RWPE2 (cell line): ENCODE measurements at regions not wholly inside any gene's neighbourhood (a gene's known extent, or its start where the extent isn't known, plus 50 kb on each side); places are given as distances from the start of the nearest gene placed in this dataset.

Experiments used
- ATAC-seq: fragments of 200-7000 bp; cut with Tn5 transposase; 3 replicates; pipeline ENCODE4 v1.9.1; 2021; ENCODE audit warnings: low read depth
- DNase-seq: peaks from one replicate; pipeline ENCODE4 v3.0.0-alpha.2; 2020; ENCODE audit warnings: low spot score
- H3K27ac ChIP-seq: fragments of 450-650 bp; 2 replicates; pipeline ENCODE4 v1.5.1; 2017; ENCODE audit warnings: mild to moderate bottlenecking; ENCODE audit not compliant: poor library complexity, severe bottlenecking
- H3K27me3 ChIP-seq: fragments of 250-450 bp; sonication (Bioruptor Pico); 2 replicates; pipeline ENCODE4 v1.5.1; 2021; ENCODE audit warnings: mild to moderate bottlenecking, moderate library complexity; ENCODE audit not compliant: insufficient read depth, poor library complexity, severe bottlenecking
- H3K36me3 ChIP-seq: fragments of 250-450 bp; sonication (Bioruptor Pico); 2 replicates; pipeline ENCODE4 v1.5.1; 2020; ENCODE audit warnings: low read depth, mild to moderate bottlenecking, moderate library complexity
- H3K4me1 ChIP-seq: fragments of 250-450 bp; sonication (Bioruptor Pico); 2 replicates; pipeline ENCODE4 v1.5.1; 2021; ENCODE audit warnings: mild to moderate bottlenecking, moderate library complexity; ENCODE audit not compliant: insufficient read depth, poor library complexity, severe bottlenecking
- H3K4me3 ChIP-seq: fragments of 250-450 bp; sonication (Bioruptor Pico); 2 replicates; pipeline ENCODE4 v1.5.1; 2021; ENCODE audit warnings: mild to moderate bottlenecking, moderate library complexity; ENCODE audit not compliant: severe bottlenecking
- H3K9me3 ChIP-seq: fragments of 250-450 bp; sonication (Bioruptor Pico); 2 replicates; pipeline ENCODE4 v1.5.1; 2021; ENCODE audit warnings: mild to moderate bottlenecking, moderate library complexity; ENCODE audit not compliant: severe bottlenecking
- TF ChIP-seq, protein P1 (sequence below): fragments of 450-650 bp; IDR thresholded peaks from one replicate; pipeline ENCODE4 v1.5.1; 2017; ENCODE audit warnings: mild to moderate bottlenecking, moderate library complexity; ENCODE audit not compliant: poor library complexity, severe bottlenecking

DNA sequence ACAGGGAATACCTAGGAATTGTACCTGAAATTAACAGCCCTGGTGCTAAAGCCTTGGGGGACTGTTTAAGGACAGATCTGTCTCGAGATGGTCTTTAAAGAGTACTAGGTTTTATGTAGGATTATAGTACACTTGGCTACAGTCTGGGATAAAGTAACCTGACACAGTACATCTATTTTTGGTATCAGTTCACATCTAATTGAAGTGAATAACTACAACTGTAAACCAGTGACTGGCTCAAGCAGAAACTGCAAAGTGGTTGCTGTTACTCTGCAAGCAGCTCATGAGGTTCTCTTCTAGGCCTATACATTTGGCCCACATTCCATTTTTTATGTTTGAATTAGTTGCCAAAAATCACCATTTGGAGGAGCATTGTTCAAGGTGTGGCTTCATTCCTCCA lies 320.8 kb upstream of the USP25 start:
- Histone ChIP-seq H3K9me3 (no peaks in the 10 kb centered on the region), H3K27ac (no peak overlapping the region), H3K27me3 (no peaks in the 10 kb centered on the region), H3K4me3 (no peak overlapping the region), H3K4me1 (no peaks in the 10 kb centered on the region), H3K36me3 (no peaks in the 10 kb centered on the region)
- ATAC-seq: no peak
- no peak for DNase-seq
- TF ChIP-seq, protein P1, sequence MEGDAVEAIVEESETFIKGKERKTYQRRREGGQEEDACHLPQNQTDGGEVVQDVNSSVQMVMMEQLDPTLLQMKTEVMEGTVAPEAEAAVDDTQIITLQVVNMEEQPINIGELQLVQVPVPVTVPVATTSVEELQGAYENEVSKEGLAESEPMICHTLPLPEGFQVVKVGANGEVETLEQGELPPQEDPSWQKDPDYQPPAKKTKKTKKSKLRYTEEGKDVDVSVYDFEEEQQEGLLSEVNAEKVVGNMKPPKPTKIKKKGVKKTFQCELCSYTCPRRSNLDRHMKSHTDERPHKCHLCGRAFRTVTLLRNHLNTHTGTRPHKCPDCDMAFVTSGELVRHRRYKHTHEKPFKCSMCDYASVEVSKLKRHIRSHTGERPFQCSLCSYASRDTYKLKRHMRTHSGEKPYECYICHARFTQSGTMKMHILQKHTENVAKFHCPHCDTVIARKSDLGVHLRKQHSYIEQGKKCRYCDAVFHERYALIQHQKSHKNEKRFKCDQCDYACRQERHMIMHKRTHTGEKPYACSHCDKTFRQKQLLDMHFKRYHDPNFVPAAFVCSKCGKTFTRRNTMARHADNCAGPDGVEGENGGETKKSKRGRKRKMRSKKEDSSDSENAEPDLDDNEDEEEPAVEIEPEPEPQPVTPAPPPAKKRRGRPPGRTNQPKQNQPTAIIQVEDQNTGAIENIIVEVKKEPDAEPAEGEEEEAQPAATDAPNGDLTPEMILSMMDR: no peak

DNA sequence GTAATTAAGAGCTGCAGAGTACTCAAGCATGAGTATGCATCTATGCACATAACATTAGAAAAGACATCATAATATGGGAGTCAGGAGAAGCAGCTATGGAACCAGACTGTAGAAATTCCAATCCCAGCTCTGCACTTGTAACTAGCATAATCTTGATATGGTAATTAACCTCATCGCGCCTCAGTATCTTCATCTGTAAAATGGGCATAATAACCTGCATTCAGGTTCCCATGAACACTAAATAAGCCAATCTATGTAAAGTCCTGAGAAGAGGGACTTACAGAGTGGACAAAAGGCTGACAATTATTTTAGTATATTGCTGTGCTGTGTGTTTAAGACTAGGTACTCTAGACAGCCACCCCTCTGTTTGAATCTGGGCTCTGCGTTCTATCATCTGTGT lies 318.9 kb upstream of the USP25 start:
- Histone ChIP-seq H3K27me3 (no peaks in the 10 kb centered on the region), H3K27ac (no peak overlapping the region), H3K4me1 (no peaks in the 10 kb centered on the region), H3K36me3 (no peaks in the 10 kb centered on the region), H3K4me3 (no peak overlapping the region), H3K9me3 (no peaks in the 10 kb centered on the region)
- ATAC-seq: no peak
- TF ChIP-seq, protein P1: no peak
- DNase-seq: no peak

DNA sequence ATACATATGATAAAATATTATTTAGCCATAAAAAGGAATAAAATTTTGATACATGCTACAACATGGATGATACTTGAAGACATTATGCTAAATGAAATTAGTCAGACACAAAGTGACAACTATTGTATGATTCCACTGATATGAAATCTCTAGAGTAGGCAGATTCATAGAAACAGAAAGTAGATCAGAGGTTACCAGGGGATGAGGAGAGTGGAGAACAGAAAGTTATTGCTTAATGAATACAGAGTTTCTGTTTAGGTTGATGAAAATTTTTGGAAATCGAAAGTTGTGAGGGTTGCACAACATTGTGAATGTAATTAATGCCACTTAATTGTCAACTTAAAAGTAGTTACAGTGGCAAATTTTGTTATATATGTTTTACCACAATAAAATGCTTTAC lies 315.7 kb upstream of the USP25 start:
- Histone ChIP-seq H3K27me3 (no peaks in the 10 kb centered on the region), H3K36me3 (no peaks in the 10 kb centered on the region), H3K4me1 (no peaks in the 10 kb centered on the region), H3K27ac (no peak overlapping the region), H3K4me3 (no peak overlapping the region), H3K9me3 (no peaks in the 10 kb centered on the region)
- DNase-seq (no peak), ATAC-seq (no peak)
- TF ChIP-seq, protein P1: no peak

DNA sequence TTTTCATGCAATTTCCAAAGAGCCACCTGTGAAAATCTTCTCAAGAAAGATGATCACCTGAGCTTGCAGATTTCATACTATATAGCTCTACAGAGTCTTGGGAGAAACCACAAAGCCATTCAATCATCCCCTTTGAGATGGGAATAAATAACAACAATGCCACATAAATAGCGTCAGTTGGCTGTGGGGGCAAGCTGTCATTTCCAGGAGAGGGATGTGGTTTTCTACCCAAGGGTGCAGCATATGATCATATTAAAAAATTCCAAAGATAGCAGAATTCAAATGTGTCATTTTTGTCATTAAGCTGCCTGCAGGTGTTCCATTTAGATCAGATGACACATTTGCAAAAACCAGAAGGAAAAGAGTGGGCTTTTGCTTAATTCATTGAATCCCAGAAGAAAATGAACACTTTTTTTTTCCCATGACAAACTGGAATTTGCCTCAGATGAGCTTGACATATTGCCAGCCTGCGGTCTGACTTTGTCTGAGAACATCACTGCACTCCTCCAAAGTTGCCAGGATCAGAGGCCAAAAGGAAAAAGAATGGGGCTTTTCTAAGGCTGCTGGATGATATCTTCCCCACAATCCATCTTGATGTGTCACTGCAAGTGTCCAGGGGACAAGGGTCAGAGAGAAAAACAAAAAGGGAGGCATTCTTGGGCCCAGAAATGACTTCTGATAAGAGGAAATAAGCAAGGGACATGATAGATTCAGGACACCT lies 314.1 kb upstream of the USP25 start:
- DNase-seq (no peak), ATAC-seq (no peak)
- H3K36me3 ChIP-seq: no peaks in the 10 kb centered on the region
- H3K27ac ChIP-seq: no peak overlapping the region
- no peaks in the 10 kb centered on the region for H3K9me3 ChIP-seq
- H3K27me3 ChIP-seq: no peaks in the 10 kb centered on the region
- TF ChIP-seq, protein P1: no peak
- H3K4me3 ChIP-seq: no peak overlapping the region
- H3K4me1 ChIP-seq: no peaks in the 10 kb centered on the region

DNA sequence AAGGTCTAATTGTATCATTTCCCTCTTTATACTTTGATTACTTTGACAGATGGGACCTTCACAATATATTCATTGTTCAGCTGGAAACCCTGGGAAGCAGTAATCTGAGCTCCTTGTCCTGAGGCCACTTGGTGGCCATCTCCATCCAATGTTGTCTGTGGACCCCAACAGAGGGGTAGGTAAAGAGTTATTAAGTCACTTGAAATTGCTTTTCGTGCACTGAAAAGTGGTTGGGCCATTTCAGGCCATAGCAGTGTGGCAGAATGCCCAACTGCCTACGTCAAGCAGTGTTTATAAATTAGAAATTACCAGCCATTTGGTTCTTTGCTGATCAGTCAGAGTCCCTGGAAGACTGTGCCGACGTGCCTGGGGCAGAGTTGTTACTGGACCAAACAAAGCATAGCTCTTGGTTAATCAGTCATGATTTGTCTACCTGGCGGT lies 308.3 kb upstream of the USP25 start:
- TF ChIP-seq, protein P1: no peak
- Histone ChIP-seq H3K27me3 (no peaks in the 10 kb centered on the region), H3K9me3 (no peaks in the 10 kb centered on the region), H3K36me3 (no peaks in the 10 kb centered on the region), H3K4me1 (peaks cover 13% of the 10 kb centered on the region), H3K4me3 (no peak overlapping the region), H3K27ac (peak overlapping the region; percentile 71)
- no peak for ATAC-seq
- no peak for DNase-seq
